Testis (tissue), 2 donors: ENCODE measurements at regions not wholly inside any gene's neighbourhood (a gene's known extent, or its start where the extent isn't known, plus 50 kb on each side); places are given as distances from the start of the nearest gene placed in this dataset.
"Not testable (repeated sequence)": the region's sequence is repeated elsewhere in the genome, so short reads cannot be mapped to it uniquely, and the experiment has no call there.

Experiments used
- DNase-seq: peaks from one replicate; pipeline ENCODE4 v3.0.0-alpha.2; 2019
- H3K27ac ChIP-seq, 2 donors: fragments of 200-600 bp; sonication (generic); one replicate each; pipeline ENCODE4 v1.5.1; 2019
- H3K27me3 ChIP-seq: fragments of 200-600 bp; sonication (generic); one replicate; pipeline ENCODE4 v1.5.1; 2019
- H3K36me3 ChIP-seq: fragments of 200-600 bp; sonication (generic); one replicate; pipeline ENCODE4 v1.5.1; 2017; ENCODE audit warnings: low read depth; ENCODE audit errors: missing control alignments
- H3K4me1 ChIP-seq: fragments of 200-600 bp; sonication (generic); one replicate; pipeline ENCODE4 v1.5.1; 2019
- H3K4me3 ChIP-seq, 2 donors: fragments of 200-600 bp; sonication (generic); one replicate each; pipeline ENCODE4 v1.5.1; 2017 to 2019
- H3K9me3 ChIP-seq: fragments of 200-600 bp; sonication (generic); one replicate; pipeline ENCODE4 v1.5.1; 2017
- CTCF ChIP-seq, 3 experiments: fragments of 450-650 bp in 2 of 3; fragments of 200-600 bp in 1 of 3; sonication (generic) in 1 of 3; IDR thresholded peaks; one replicate each; pipeline ENCODE4 v1.5.1; 2016 to 2019; ENCODE audit warnings: antibody characterized with exemption in 3 of 3, mild to moderate bottlenecking in 2 of 3, moderate library complexity in 1 of 3
- POLR2A ChIP-seq: fragments of 450-650 bp; IDR thresholded peaks from one replicate; pipeline ENCODE4 v1.6.1; 2017; ENCODE audit warnings: antibody characterized with exemption, mild to moderate bottlenecking, moderate library complexity
- WGBS, 2 donors: methylation state at CpG; one replicate each; pipeline ENCODE4 v1.1.5; 2018; 5-methylcytosine and 5-hydroxymethylcytosine counted together
- intact Hi-C: fragments of 100-400 bp; cut with DNase I; formaldehyde crosslinking; loops from one replicate; pipeline ENCODE4 v1.15.1; 2023; ENCODE audit warnings: low total_unique reads

DNA sequence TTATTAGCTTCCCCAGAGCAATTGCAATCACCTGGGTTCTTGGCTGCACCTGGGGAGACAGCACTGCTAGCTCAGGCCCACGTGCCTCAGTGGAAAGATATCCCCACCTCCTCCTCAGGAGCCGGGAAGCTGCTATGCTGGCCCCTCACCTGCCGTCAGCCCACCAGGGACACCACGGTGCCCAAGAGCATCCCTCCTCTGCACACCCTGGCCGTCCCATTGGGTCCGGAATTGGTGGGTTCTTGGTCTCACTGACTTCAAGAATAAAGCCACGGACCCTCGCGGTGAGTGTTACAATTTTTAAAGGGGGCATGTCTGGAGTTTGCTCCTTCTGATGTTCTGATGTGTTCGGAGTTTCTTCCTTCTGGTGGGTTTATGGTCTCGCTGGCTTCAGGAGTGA, 72.3 kb upstream of the MEF2A start:
- H3K4me1 ChIP-seq = peaks cover 20% of the 10 kb centered on the region
- intact Hi-C loops = no loop called here
- H3K4me3 ChIP-seq = no peak overlapping the region
- H3K9me3 ChIP-seq = no peaks in the 10 kb centered on the region
- 70 to 80% methylated on average over 11 of the region's 11 CpGs for WGBS, 2 donors
- DNase-seq = no peak
- no peaks in the 10 kb centered on the region for H3K27me3 ChIP-seq
- H3K36me3 ChIP-seq = no peaks in the 10 kb centered on the region
- no peak overlapping the region for H3K27ac ChIP-seq
- TF ChIP-seq POLR2A (no peak), CTCF (IDR thresholded peaks at IDR 0.05) (no peak)

GRCh38 chr15:99494536-99495233, 71.1 kb upstream of the MEF2A start:
- DNase-seq, H3K9me3 ChIP-seq, H3K27me3 ChIP-seq, intact Hi-C loops, H3K36me3 ChIP-seq: not testable (repeated sequence)
- Histone ChIP-seq H3K27ac (peak overlapping the region; percentile 55 to 78), H3K4me3 (peak overlapping the region in 1 of 2 donors; percentile 12), H3K4me1 (peaks cover 20% of the 10 kb centered on the region)
- 63 to 72% methylated on average over 2 to 40 of the region's 40 CpGs for WGBS, 2 donors

DNA sequence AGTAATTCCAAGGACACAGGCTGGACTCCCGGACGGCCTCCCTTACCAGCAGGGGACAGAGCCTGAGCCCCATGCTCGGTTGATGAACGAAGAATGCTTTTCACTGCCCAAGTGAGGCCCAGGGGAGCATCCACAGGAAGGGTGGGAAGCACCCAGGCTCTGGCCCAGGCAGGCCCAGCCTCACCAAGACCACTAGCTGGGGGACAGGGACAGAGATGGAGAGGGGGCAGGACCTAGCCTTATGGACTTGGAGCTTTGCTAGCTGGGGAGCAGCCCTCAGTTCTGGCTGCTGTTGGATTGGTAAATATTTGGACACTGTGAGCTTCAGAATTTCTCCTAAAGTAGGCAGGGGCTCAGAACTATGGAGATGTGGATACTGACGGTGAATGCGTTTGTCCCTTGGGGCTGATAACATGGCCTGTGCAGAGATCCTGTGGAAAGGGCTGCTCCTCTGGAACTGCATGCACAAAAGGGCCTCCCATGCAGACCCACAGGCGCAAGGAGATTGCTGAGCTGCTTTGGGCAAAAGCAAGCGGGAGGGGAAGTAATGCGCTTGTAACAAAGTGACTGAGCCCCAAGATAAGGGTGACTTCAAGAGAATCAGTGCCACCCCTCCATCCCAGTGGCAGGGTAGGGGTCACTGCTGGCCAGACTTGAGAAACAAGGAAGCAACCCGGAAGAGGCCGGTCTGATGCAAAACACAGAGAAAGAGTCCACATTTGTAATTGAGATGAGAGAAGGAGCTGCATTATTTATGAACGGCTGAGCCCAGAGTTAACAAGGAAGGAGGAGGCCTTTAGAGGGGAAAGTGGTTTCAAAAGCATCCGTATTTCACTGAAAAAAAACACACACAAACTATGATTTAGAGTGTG, 70.1 kb upstream of the MEF2A start:
- no peaks in the 10 kb centered on the region for H3K27me3 ChIP-seq
- no peaks in the 10 kb centered on the region for H3K9me3 ChIP-seq
- no peak overlapping the region for H3K4me3 ChIP-seq
- WGBS, 2 donors = 26 to 33% methylated on average over 12 to 13 of the region's 13 CpGs
- intact Hi-C loops = no loop called here
- H3K27ac ChIP-seq = peak overlapping the region; percentile 55 to 78
- no peaks in the 10 kb centered on the region for H3K36me3 ChIP-seq
- peak; percentile 90 for DNase-seq
- TF ChIP-seq POLR2A (no peak), CTCF (IDR thresholded peaks at IDR 0.05) (no peak)
- peaks cover 20% of the 10 kb centered on the region for H3K4me1 ChIP-seq

DNA sequence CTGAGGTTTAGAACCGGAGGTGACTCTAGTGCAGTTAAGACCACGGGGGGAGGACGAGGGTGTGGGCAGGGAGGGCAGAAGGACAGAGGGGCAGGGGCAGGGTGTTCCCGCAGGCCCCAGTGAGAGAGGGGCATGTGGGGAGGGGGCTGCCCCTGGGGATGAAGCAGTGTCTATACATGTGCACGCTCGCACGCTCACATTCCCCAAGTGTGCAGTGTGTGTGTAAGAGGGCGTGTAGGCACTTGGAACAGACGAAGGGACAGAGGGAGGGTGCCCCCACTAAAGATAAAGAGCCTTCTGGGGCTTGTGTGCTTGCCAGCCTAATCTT, 69.5 kb upstream of the MEF2A start:
- WGBS, 2 donors = 31 to 54% methylated on average over 9 of the region's 9 CpGs
- no peaks in the 10 kb centered on the region for H3K9me3 ChIP-seq
- H3K4me1 ChIP-seq = peaks cover 20% of the 10 kb centered on the region
- DNase-seq = no peak
- no peak for TF ChIP-seq CTCF (IDR thresholded peaks at IDR 0.05)
- no peak overlapping the region for H3K4me3 ChIP-seq
- H3K36me3 ChIP-seq = no peaks in the 10 kb centered on the region
- intact Hi-C loops = no loop called here
- peak overlapping the region; percentile 52 to 78 for H3K27ac ChIP-seq
- no peaks in the 10 kb centered on the region for H3K27me3 ChIP-seq

- Histone ChIP-seq H3K27me3 (no peaks in the 10 kb centered on the region), H3K27ac (no peak overlapping the region), H3K4me1 (peaks cover 7% of the 10 kb centered on the region), H3K9me3 (no peaks in the 10 kb centered on the region), H3K36me3 (no peaks in the 10 kb centered on the region), H3K4me3 (no peak overlapping the region)
- no peak for DNase-seq
- WGBS, 2 donors = 95 to 100% methylated on average over 4 of the region's 4 CpGs
- intact Hi-C loops = no loop called here
- TF ChIP-seq POLR2A = no peak
- TF ChIP-seq CTCF (IDR thresholded peaks at IDR 0.05) = no peak
These were observed 63.6 kb upstream of the MEF2A start for GRCh38 chr15:99502182-99502581.
